Parathyroid adenoma (tissue), 2 donors: ENCODE measurements at regions not wholly inside any gene's neighbourhood (a gene's known extent, or its start where the extent isn't known, plus 50 kb on each side); places are given as distances from the start of the nearest gene placed in this dataset.
"Not testable (repeated sequence)": the region's sequence is repeated elsewhere in the genome, so short reads cannot be mapped to it uniquely, and the experiment has no call there.

ENCODE experiments used
- H2AFZ ChIP-seq: fragments of 300-600 bp; sonication (generic); one replicate; pipeline ENCODE4 v1.7.0; 2017; ENCODE audit warnings: antibody characterized with exemption, mild to moderate bottlenecking
- H3K27ac ChIP-seq: fragments of 300-600 bp; sonication (generic); one replicate; pipeline ENCODE4 v1.7.0; 2017
- H3K27me3 ChIP-seq: fragments of 300-600 bp; sonication (generic); one replicate; pipeline ENCODE4 v1.7.0; 2017; ENCODE audit warnings: low read length; ENCODE audit not compliant: control insufficient read depth, insufficient read depth
- H3K36me3 ChIP-seq: fragments of 300-600 bp; sonication (generic); one replicate; pipeline ENCODE4 v1.7.0; 2017; ENCODE audit warnings: low read length; ENCODE audit not compliant: control insufficient read depth, insufficient read depth
- H3K4me1 ChIP-seq: fragments of 300-600 bp; sonication (generic); one replicate; pipeline ENCODE4 v1.7.0; 2017; ENCODE audit warnings: control low read depth
- H3K4me2 ChIP-seq: fragments of 300-600 bp; sonication (generic); one replicate; pipeline ENCODE4 v1.7.0; 2017; ENCODE audit warnings: low read length
- H3K4me3 ChIP-seq: fragments of 300-600 bp; sonication (generic); one replicate; pipeline ENCODE4 v1.7.0; 2017; ENCODE audit warnings: low read depth, low read length
- H3K79me2 ChIP-seq: fragments of 300-600 bp; sonication (generic); one replicate; pipeline ENCODE4 v1.7.0; 2017; ENCODE audit warnings: control low read depth
- H3K9ac ChIP-seq: fragments of 300-600 bp; sonication (generic); one replicate; pipeline ENCODE4 v1.7.0; 2017; ENCODE audit warnings: mild to moderate bottlenecking
- H3K9me3 ChIP-seq: fragments of 300-600 bp; sonication (generic); one replicate; pipeline ENCODE4 v1.7.0; 2017; ENCODE audit warnings: low read length; ENCODE audit not compliant: control insufficient read depth
- TF ChIP-seq, protein P1 (sequence below): fragments of 300-600 bp; sonication (generic); IDR thresholded peaks from one replicate; pipeline ENCODE4 v1.7.0; 2017; ENCODE audit warnings: antibody characterized with exemption, mild to moderate bottlenecking
- donor health status: primary hyperparathyroidism.

DNA sequence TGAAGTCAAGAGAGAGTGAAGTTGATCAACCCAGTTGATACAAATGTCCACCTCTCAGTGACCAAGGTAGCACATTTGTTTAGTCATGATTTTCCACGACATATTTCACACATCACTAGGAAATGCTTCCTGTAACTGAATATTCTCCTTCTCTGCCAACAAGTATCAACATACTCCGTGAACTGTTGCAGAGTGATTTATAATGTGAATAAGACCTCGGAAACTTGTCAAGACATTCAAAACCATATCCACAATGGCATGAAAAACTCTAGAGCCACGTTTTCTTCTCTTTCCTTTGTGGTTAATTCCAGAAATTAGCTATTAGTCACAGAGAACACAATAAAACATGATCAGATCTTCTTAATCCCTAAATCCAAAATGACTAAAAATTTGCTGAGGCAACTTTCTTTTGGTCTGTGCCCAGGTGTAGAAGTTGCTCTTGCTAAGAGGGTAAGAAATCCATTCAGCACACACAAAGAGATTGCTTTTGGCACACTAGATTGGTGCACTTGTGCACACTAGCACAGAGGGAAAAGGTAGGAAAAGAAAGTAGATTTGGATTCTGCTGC lies 244.3 kb upstream of the NRIP1 start:
- Histone ChIP-seq H2AFZ (no peak overlapping the region), H3K36me3 (no peaks in the 10 kb centered on the region), H3K4me2 (no peak overlapping the region), H3K79me2 (no peaks in the 10 kb centered on the region), H3K9ac (no peak overlapping the region), H3K4me1 (no peaks in the 10 kb centered on the region), H3K9me3 (no peaks in the 10 kb centered on the region), H3K27me3 (no peaks in the 10 kb centered on the region), H3K27ac (no peak overlapping the region), H3K4me3 (no peak overlapping the region)
- TF ChIP-seq, protein P1, sequence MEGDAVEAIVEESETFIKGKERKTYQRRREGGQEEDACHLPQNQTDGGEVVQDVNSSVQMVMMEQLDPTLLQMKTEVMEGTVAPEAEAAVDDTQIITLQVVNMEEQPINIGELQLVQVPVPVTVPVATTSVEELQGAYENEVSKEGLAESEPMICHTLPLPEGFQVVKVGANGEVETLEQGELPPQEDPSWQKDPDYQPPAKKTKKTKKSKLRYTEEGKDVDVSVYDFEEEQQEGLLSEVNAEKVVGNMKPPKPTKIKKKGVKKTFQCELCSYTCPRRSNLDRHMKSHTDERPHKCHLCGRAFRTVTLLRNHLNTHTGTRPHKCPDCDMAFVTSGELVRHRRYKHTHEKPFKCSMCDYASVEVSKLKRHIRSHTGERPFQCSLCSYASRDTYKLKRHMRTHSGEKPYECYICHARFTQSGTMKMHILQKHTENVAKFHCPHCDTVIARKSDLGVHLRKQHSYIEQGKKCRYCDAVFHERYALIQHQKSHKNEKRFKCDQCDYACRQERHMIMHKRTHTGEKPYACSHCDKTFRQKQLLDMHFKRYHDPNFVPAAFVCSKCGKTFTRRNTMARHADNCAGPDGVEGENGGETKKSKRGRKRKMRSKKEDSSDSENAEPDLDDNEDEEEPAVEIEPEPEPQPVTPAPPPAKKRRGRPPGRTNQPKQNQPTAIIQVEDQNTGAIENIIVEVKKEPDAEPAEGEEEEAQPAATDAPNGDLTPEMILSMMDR = no peak

DNA sequence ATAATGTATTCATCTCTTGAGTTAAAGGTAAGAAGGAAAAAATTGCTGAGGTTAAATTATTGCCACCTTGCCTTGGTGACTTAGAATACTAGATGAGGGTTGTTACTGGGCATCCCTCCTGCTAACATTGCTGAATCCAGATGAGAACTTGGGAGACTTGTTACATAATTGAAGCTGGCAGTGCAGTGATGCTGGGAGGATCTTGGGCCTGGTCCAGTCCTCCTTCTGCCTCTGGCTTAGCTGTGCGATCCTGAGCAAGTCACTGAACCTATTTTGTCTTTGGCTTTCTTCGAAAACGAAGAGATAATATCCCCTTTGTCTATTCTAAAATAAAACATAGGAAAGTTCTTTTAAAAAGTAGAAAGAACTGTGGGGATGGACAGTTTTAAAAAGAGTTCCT lies 244.9 kb upstream of the NRIP1 start:
- no peak overlapping the region for H3K27ac ChIP-seq
- H2AFZ ChIP-seq = no peak overlapping the region
- no peaks in the 10 kb centered on the region for H3K79me2 ChIP-seq
- TF ChIP-seq, protein P1 = no peak
- H3K9ac ChIP-seq = no peak overlapping the region
- no peaks in the 10 kb centered on the region for H3K27me3 ChIP-seq
- no peaks in the 10 kb centered on the region for H3K9me3 ChIP-seq
- H3K4me2 ChIP-seq = no peak overlapping the region
- no peaks in the 10 kb centered on the region for H3K4me1 ChIP-seq
- no peaks in the 10 kb centered on the region for H3K36me3 ChIP-seq
- no peak overlapping the region for H3K4me3 ChIP-seq

DNA sequence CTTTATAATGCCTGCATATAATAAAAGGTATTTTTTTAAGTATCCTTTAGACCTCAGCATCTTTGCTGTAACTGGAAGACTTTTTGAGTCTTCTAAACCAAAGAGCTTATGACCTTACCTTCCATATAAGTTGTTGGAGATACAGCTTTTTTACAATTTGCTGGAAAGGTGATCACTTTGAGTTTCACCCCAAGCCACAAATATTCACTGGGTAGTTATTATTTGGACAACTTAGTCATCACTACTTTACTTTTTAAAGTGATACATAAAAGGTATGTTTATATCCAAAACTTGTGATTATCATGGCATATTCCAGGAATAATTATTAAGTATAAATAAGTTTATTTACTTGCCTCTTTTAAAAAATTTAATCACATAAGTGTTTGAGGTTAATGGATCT lies 246.7 kb upstream of the NRIP1 start:
- TF ChIP-seq, protein P1 = no peak
- no peak overlapping the region for H2AFZ ChIP-seq
- no peak overlapping the region for H3K4me3 ChIP-seq
- H3K27me3 ChIP-seq = no peaks in the 10 kb centered on the region
- no peak overlapping the region for H3K9ac ChIP-seq
- no peaks in the 10 kb centered on the region for H3K4me1 ChIP-seq
- H3K36me3 ChIP-seq = no peaks in the 10 kb centered on the region
- no peaks in the 10 kb centered on the region for H3K9me3 ChIP-seq
- H3K4me2 ChIP-seq = no peak overlapping the region
- H3K79me2 ChIP-seq = no peaks in the 10 kb centered on the region
- no peak overlapping the region for H3K27ac ChIP-seq

DNA sequence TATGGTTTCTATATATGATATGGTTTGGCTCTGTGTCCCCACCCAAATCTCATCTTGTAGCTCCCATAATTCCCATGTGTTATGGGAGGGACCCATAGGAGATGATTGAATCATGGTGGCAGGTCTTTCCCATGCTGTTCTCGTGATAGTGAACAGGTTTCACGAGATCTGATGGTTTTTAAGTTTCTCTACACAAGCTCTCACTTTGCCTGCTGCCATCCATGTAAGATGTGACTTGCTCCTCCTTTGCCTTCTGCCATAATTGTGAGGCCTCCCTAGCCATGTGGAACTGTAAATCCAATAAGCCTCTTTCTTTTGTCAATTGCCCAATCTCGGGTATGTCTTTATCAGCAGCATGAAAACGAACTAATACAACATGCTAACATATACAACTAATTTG lies 252.2 kb upstream of the NRIP1 start:
- H3K79me2 ChIP-seq, H3K27ac ChIP-seq: not testable (repeated sequence)

DNA sequence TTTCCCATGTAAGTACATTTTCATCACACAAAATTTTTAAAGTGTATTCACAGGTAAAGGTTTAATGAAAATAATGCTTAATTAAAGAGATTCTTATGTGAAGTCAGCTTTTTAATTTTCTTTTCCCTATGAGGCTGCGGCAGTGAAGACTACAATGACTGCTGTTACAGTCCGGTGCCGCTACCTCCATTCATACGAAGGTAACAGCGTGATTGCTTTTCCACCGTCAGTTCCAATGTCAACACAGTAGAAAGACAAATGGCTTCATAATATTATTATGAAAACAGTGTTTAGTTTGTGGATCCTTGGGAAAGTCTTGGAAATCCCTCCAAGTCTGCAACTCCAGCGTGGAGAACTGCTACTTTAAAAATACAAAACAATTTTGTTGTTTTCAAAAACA lies 254.9 kb upstream of the NRIP1 start:
- H3K4me3 ChIP-seq = no peak overlapping the region
- no peaks in the 10 kb centered on the region for H3K36me3 ChIP-seq
- no peak overlapping the region for H2AFZ ChIP-seq
- TF ChIP-seq, protein P1 = no peak
- H3K27me3 ChIP-seq = no peaks in the 10 kb centered on the region
- no peaks in the 10 kb centered on the region for H3K79me2 ChIP-seq
- no peak overlapping the region for H3K4me2 ChIP-seq
- no peak overlapping the region for H3K27ac ChIP-seq
- no peak overlapping the region for H3K9ac ChIP-seq
- H3K9me3 ChIP-seq = no peaks in the 10 kb centered on the region
- no peaks in the 10 kb centered on the region for H3K4me1 ChIP-seq

More for the DNA sequence above, 252.2 kb upstream of the NRIP1 start:
- H2AFZ ChIP-seq, H3K4me2 ChIP-seq, H3K9me3 ChIP-seq, H3K27me3 ChIP-seq, H3K36me3 ChIP-seq, H3K4me1 ChIP-seq, H3K9ac ChIP-seq, H3K4me3 ChIP-seq: not testable (repeated sequence)
